ENCODE measurements at regions not wholly inside any gene's neighbourhood (a gene's known extent, or its start where the extent isn't known, plus 50 kb on each side); places are given as distances from the start of the nearest gene placed in this dataset.
A peak's percentile ranks its signal among the peaks of the same experiment; 100 is the strongest.

GRCh38 chr13:37495046-37495445 lies 103.5 kb downstream of the POSTN start:
- no peaks in the 10 kb centered on the region for H3K9me3 ChIP-seq (ENCODE audit: control insufficient read depth, insufficient read depth, low read depth, low read length)
- no peaks in the 10 kb centered on the region for H4K20me1 ChIP-seq (ENCODE audit: control insufficient read depth, extremely low read depth, insufficient read depth, low read length)
- DNase-seq (ENCODE audit: low read depth in 2 of 2), result peak in 1 of 2 donors; percentile 74
- H3K4me2 ChIP-seq (ENCODE audit: extremely low read depth, insufficient read depth, low read length), result no peak overlapping the region
- H3K79me2 ChIP-seq (ENCODE audit: control insufficient read depth, insufficient read depth, low read length), result no peaks in the 10 kb centered on the region
- H3K4me1 ChIP-seq (ENCODE audit: control insufficient read depth, extremely low read depth, insufficient read depth, low read length), result peaks cover 3% of the 10 kb centered on the region
- H3K4me3 ChIP-seq (replicated peaks in 1 of 4; ENCODE audit: control extremely low read depth in 1 of 4, insufficient read depth in 1 of 4, low read depth in 3 of 4, low read length in 4 of 4), result no peak overlapping the region
- TF ChIP-seq EZH2 (IDR thresholded peaks at IDR 0.05; ENCODE audit: low read length, missing control alignments), result no peak
- no peak for TF ChIP-seq CTCF (conservative IDR thresholded peaks at IDR 0.05 in 1 of 2, IDR thresholded peaks at IDR 0.05 in 1 of 2; ENCODE audit: low read depth in 1 of 2, low read length in 2 of 2)
- no peak overlapping the region for H3K9ac ChIP-seq (ENCODE audit: insufficient read depth, low read length)
- no peak overlapping the region for H2AFZ ChIP-seq (ENCODE audit: low read length)
- no peaks in the 10 kb centered on the region for H3K27me3 ChIP-seq (ENCODE audit: control insufficient read depth, insufficient read depth, low read length)
- no peaks in the 10 kb centered on the region for H3K36me3 ChIP-seq (ENCODE audit: control insufficient read depth, insufficient read depth, low read length)
- no peak overlapping the region for H3K27ac ChIP-seq (ENCODE audit: insufficient read depth, low read length)

- Histone ChIP-seq H3K4me1 (ENCODE audit: control insufficient read depth, extremely low read depth, insufficient read depth, low read length) (peaks cover 6% of the 10 kb centered on the region), H2AFZ (ENCODE audit: low read length) (no peak overlapping the region), H3K36me3 (ENCODE audit: control insufficient read depth, insufficient read depth, low read length) (no peaks in the 10 kb centered on the region), H3K9ac (ENCODE audit: insufficient read depth, low read length) (no peak overlapping the region), H4K20me1 (ENCODE audit: control insufficient read depth, extremely low read depth, insufficient read depth, low read length) (no peaks in the 10 kb centered on the region), H3K27me3 (ENCODE audit: control insufficient read depth, insufficient read depth, low read length) (no peaks in the 10 kb centered on the region), H3K9me3 (ENCODE audit: control insufficient read depth, insufficient read depth, low read depth, low read length) (no peaks in the 10 kb centered on the region), H3K4me3 (replicated peaks in 1 of 4; ENCODE audit: control extremely low read depth in 1 of 4, insufficient read depth in 1 of 4, low read depth in 3 of 4, low read length in 4 of 4) (no peak overlapping the region), H3K27ac (ENCODE audit: insufficient read depth, low read length) (no peak overlapping the region), H3K79me2 (ENCODE audit: control insufficient read depth, insufficient read depth, low read length) (no peaks in the 10 kb centered on the region), H3K4me2 (ENCODE audit: extremely low read depth, insufficient read depth, low read length) (no peak overlapping the region)
- no peak for DNase-seq (ENCODE audit: low read depth in 2 of 2)
- no peak for TF ChIP-seq EZH2 (IDR thresholded peaks at IDR 0.05; ENCODE audit: low read length, missing control alignments)
- TF ChIP-seq CTCF (conservative IDR thresholded peaks at IDR 0.05 in 1 of 2, IDR thresholded peaks at IDR 0.05 in 1 of 2; ENCODE audit: low read depth in 1 of 2, low read length in 2 of 2), result no peak
Observed at GRCh38 chr13:37493775-37494174, 104.8 kb downstream of the POSTN start.

GRCh38 chr13:37492741-37493514 lies 105.6 kb downstream of the POSTN start:
- Histone ChIP-seq H3K9me3 (ENCODE audit: control insufficient read depth, insufficient read depth, low read depth, low read length) (no peaks in the 10 kb centered on the region), H3K79me2 (ENCODE audit: control insufficient read depth, insufficient read depth, low read length) (no peaks in the 10 kb centered on the region), H3K4me3 (replicated peaks in 1 of 4; ENCODE audit: control extremely low read depth in 1 of 4, insufficient read depth in 1 of 4, low read depth in 3 of 4, low read length in 4 of 4) (no peak overlapping the region), H4K20me1 (ENCODE audit: control insufficient read depth, extremely low read depth, insufficient read depth, low read length) (no peaks in the 10 kb centered on the region), H3K4me1 (ENCODE audit: control insufficient read depth, extremely low read depth, insufficient read depth, low read length) (peaks cover 6% of the 10 kb centered on the region), H3K27me3 (ENCODE audit: control insufficient read depth, insufficient read depth, low read length) (no peaks in the 10 kb centered on the region), H2AFZ (ENCODE audit: low read length) (no peak overlapping the region), H3K36me3 (ENCODE audit: control insufficient read depth, insufficient read depth, low read length) (no peaks in the 10 kb centered on the region), H3K27ac (ENCODE audit: insufficient read depth, low read length) (no peak overlapping the region), H3K4me2 (ENCODE audit: extremely low read depth, insufficient read depth, low read length) (no peak overlapping the region), H3K9ac (ENCODE audit: insufficient read depth, low read length) (no peak overlapping the region)
- no peak for TF ChIP-seq CTCF (conservative IDR thresholded peaks at IDR 0.05 in 1 of 2, IDR thresholded peaks at IDR 0.05 in 1 of 2; ENCODE audit: low read depth in 1 of 2, low read length in 2 of 2)
- TF ChIP-seq EZH2 (IDR thresholded peaks at IDR 0.05; ENCODE audit: low read length, missing control alignments), result no peak
- DNase-seq (ENCODE audit: low read depth in 2 of 2), result peak; percentile 40 to 98

Data from fibroblast of lung (primary cell).